ENCODE measurements at regions not wholly inside any gene's neighbourhood (a gene's known extent, or its start where the extent isn't known, plus 50 kb on each side); places are given as distances from the start of the nearest gene placed in this dataset.

DNA sequence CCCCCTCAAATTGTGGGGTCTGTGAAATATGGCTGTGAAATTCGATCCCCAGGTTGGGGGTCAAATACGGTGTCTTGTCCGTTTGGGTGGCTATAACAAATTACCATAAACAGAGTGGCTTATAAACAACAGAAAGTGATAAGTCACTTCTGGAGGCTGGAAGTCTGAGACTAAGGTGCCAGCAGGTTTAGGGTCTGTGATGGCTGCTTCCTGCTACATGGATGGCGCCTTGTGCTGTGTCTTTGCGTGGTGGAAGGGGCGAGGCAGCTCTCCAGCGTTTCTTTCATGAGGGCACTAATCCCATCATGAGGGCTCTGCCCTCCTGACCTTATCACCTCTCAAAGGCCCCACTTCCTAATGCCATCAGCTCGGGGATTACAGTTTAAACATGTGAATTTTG, 120.0 kb downstream of the IRF8 start:
- no peak for DNase-seq

DNA sequence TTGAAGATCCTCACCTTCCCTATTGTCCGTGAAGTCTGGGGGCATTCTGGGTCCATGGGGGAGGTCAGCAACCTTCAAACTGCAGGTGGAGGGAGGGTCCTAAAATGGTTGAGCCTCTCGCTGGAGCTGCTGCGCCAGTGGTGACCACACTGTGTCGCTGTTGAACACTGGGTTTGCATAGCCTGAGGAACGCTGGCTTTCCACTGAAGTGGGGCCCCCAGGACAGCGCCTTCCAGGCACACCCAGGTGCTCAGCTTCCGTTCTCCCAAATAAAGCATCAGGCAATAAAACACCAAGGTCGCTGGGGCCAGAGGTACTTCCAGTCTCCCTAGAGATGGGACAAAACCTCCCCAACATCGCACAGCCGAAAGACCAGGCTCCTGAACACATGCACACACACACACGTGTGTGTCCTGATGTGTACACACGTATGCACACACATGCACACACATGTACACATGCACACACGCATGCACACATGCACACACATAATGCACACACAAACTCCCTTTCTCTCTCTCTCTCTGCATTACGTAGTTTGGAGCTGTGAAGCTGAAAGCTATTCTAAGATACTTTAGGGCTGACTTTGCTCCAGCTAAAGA, 120.6 kb downstream of the IRF8 start:
- no peak for DNase-seq

DNA sequence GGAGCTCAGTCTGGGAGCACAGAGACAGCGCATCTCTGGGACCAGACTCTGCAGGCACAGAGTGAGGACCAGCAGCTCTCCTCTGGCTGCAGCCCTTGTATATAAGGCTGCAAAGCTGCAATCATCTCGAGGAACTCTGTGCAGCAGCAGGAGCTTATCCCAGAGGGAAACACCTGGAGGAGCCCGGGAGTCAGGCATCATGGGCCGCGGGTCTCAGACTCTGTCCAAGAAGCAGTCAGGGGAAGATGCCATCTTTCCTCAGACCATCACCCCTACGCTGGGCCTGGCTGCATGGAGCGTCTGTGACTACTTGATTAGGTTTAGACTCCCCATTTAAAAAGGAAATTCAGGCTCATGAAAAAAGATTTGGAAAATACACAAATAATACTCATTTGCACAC, 122.0 kb downstream of the IRF8 start:
- DNase-seq, result no peak

DNA sequence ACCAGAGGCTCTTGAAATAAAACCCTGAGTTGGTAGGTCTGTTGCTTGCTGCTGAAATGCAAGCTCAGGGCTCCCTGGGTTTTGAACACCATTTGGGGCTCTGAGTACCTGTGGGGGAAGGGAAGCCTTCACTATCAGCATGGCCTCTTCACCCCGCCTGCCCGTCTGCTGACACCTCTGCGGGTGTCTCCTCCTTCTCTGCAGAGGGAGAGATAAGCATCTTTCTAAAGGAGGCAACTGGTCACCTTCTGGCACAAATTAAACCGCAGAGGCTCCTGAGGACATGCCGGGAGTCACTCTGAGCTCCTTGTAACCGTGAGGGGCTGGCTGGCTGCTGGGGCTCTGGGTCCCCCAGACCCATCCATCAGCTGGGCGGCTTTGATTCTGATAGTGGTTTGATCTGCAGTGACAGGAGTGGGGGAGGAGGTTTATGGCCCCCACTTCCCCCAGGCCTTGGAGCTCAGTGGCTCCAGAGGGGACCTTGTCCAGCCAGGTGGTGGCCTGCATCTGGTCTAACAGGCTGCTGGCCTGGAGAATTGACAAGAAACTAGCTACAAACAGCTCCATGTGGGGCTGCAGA, 123.5 kb downstream of the IRF8 start:
- no peak for DNase-seq

DNA sequence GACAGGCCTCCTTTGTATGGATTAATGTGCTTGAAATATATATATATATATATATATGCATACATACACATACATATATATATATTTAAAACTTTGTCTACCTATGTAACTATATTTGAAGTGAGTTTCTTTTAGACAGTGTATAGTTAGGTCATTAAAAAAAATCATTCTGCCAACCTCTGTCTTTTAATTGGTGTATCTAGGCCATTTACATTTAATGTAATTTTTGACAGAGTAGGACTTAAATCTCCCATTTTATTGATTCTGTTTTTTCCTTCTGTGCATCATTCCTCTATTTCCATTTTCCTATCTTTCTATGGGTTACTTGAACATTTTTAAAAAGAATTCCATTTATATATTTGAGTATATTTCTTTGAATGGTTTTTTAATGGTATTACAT, 125.2 kb downstream of the IRF8 start:
- DNase-seq, result no peak

DNA sequence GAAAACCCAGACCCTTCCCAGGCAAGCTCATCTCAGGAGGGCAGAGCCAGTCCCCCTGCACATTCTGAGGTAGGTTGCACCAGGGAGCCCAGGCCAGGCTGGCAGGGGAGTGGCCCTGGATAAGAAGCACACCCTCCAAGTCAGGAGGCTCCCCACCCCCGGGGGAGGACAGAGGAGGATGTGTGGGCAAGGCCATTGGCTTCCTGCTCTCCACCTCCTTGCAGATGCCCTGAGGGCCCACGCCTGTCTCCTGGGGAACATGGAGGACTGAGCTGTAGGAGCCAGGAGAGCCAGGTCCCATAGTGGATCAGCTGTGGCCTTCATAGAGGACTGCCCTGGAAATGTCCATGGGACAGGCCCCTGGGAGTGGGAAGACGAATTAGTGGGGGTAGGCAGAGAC, 126.7 kb downstream of the IRF8 start:
- DNase-seq, result no peak

DNA sequence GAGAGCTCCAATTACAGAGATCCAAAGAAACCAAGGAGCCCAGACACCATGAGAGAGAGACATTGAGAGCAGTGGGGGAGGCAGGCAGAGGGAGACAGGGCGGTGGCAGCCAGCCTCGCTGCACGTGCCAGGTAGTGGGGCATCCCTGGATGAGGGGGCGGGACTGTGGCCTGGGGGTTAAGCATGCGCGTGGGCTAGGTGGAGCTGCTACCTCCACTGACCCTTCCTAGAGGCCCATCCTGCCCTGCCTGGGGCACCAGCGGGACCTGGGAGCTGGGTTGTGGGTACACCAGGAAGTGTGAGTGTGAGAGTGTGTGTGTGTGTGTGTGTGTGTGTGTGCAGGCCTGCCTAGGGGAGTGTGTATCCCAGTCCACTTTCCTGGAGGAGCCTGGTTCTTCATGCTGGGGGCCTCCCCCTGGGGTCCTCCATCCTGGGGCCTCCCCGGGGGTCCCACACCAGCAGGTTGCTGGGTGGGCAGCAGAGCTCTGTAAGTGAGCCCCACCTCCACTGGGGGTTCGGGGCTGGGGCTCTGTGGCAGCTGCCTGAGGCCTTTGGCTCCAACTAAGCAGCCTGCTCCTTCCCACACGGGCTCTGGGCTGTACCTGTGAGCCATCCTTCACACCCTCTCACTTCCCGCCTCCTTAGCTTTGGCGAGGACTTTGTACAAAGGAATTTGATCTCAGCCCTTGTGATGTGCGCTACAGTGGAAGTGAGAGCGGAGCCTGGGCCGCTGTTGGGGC, 127.4 kb downstream of the IRF8 start:
- DNase-seq, result no peak

DNA sequence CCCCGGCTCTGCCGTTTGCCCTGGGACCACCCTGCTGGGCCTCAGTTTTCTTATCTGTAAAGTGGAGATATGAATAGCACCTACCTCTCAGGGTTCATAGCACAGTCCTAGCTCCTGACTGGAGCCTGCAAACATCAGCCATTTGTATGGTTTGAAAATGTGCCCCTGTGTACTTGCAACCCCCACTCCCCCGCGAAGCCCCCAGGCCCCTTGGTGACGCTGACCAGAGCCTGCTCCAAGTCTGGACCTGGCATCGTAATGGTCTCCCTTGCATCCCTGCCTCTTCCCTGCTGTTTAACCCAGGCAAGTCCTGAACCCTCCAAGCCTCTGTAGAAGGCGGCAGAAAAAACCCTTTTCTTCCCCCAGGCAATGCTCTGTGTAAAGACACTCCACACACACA, 128.0 kb downstream of the IRF8 start:
- no peak for DNase-seq

DNA sequence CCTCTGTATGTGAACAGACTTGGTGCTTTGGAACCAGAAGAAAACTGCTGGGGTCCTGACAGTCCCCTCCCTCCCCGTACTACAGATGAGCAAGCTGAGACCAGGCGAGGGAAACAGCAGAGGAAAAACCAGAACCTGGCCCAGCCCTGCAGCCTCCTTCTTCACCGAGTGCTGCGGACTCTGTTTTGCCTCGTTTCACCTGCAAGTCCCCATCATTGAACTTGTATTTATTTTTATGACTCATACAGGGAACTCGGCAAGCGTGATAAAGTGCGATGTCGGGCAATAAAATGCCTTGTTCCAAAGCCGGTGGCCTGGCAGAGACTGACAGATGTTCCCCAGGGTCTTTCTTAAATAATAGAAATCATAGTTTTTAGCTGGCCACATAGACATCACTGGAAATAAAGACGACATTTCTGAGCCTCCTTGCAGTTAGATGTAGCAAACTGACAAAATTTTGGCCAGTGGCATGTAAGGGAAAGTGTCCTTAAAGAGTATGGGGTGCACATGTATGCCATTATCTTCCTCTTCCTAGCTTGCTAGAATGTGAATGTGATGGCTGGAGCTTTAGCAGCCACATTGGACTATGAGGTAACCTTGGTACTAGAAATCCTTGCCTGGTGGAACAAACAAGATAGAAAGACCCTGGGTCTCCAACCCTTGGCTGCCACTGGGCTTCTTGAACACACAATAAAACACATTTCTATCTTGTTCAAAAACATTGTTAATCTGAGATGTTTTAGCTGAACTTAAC, 128.6 kb downstream of the IRF8 start:
- DNase-seq, result no peak

DNA sequence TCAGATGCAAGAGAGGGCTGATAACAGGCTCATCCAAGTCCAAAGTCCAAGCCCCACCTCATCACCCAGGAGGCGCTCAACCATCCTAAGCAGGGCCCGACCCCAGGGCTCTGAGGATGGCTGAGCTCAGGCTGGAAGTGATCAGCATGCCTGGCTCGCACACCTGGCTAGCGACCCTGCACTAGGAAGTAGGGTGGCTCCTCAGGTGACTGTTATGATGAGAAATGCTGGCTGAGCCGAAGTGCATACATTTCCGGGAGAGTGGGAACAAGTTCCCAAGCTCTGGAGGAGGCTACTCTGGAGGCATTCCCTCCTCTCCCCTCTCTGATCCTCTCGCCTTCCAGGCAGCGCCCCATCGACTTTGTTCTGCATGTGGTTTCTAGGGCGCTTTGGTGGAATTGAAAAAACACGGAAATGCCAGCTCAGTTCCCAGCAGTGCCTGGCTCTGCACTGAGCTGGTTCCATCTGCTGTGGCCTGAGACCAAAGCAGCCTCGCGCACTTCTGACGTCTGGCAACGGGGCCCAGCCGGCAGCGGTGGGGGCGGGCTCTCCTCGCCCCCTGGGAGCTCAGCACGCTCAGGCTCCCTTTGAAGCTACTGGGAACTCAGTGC, 130.3 kb downstream of the IRF8 start:
- no peak for DNase-seq

DNA sequence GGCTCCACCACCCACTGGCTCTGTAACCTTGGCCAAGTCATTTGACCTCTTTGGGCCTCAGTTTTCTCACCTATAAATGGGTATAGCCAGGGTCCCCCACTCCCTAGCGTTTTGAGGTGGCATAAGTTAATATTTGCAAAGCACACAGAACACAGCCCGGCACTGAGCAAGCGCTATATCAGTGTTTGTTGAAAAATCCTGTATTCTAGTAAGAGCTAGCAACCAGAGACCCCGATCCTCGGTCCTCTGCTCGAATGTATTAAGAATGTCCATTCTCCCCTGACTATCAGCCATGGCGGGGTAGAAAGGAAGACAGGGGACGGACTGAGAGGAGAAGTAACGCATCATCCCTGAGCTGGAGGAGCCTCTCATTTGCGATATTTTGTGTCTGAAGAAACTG, 131.2 kb downstream of the IRF8 start:
- no peak for DNase-seq

DNA sequence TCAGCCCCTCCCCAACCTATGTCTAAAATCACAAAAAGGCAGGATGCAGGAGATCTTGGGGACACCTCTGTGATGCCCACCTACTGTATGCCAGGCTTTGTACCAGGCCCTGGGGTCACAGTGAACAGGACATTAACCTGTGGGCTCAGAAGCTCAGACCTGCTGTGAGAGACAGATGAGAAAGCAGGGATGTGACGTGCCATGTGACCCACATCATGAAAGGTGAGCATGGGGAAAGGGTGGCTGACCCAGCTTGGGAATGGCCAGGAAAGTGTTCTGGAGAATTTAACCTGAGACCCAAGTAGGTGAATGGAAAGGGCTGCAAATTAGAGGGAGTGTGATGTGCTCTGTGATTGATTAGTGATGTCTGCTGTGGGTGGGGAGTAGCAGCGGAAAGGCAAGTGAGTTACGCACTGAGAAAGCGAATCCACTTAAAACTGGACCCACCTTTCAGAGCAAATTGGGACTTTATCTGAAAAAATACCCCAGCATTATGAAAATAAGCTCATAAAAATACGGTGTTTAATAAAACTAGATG, 132.2 kb downstream of the IRF8 start:
- DNase-seq, result no peak

DNA sequence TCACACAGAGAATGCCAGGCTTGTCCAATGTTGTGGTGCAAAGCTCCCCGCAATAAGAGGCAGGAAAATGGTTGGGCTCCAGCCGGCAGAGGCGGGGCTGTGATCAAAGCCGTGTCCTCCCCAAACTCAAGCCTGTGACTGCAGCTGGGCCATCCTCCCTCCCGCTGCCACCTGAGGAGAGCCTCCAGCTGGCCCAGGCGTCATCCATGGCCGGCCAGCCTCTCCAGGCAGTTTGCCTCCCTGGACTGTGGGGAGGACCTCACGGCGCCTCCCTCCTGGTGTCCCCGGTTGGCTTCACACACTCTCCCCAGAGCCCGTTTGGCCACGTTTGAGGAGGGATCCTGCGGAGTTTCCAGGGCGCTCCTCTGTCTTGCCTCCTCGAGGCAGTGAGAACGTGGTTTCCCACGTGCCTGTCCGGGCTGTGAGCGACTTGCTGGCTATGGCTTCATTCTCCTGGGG, 134.1 kb downstream of the IRF8 start:
- no peak for DNase-seq

DNA sequence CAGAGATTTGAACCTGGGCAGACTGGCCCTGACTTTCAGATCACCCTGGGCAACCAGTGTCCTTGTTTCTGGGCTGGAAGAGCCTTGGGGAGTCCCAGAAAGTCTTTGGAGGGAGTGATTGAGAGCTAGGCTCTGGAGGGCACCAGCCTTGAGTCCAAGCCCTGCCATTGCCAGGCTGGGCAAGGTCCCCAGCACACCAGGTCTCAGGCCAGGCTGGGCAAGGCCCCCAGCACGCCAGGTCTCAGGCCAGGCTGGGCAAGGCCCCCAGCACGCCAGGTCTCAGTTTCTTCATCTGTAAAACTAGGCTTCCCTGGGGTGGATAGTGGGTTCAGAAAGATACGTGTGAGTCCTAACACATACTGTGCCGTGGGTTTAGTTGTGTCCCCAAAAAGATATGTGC, 135.0 kb downstream of the IRF8 start:
- no peak for DNase-seq

DNA sequence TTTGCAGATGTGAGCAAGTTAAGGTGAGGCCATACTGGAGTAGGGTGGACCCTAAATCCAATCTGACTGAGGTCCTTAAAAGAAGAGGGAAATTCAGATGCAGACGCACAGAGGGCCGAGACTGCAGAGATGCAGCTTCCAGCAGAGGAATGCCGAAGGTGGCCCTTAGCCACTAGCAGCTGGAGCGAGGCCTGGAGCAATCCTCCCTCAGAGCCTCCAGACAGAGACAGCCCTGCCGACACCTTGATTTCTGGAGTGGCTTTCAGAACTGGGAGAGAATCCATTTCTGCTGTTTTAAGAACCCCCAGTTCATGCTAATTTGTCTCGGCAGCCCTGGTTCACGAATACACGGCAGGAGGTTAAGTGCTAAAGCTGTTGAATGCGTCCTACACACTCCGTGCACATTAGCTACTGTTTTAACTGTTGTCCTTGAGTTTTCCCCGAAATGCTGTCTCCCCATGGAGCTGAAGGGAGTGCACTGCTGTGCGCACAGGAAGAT, 135.5 kb downstream of the IRF8 start:
- DNase-seq, result no peak

DNA sequence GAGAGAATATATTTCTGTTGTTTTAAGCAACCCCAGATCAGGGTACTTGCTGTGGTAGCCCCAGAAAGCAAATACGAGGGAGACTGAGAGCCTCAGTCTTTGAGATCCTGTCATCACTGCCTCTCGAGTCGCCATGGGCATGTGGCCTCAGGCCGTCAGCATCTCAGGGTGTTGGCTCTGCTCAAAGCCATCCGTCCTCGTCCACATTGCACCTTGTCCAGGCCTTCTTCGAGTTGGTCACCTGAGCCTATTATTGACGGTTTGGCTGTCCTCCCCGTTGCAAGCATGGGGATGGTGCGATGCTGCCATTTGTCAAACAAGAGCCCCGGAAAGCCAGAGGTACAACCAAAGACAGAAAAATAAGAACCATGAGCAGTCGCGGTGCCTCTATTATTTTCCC, 136.9 kb downstream of the IRF8 start:
- no peak for DNase-seq

DNA sequence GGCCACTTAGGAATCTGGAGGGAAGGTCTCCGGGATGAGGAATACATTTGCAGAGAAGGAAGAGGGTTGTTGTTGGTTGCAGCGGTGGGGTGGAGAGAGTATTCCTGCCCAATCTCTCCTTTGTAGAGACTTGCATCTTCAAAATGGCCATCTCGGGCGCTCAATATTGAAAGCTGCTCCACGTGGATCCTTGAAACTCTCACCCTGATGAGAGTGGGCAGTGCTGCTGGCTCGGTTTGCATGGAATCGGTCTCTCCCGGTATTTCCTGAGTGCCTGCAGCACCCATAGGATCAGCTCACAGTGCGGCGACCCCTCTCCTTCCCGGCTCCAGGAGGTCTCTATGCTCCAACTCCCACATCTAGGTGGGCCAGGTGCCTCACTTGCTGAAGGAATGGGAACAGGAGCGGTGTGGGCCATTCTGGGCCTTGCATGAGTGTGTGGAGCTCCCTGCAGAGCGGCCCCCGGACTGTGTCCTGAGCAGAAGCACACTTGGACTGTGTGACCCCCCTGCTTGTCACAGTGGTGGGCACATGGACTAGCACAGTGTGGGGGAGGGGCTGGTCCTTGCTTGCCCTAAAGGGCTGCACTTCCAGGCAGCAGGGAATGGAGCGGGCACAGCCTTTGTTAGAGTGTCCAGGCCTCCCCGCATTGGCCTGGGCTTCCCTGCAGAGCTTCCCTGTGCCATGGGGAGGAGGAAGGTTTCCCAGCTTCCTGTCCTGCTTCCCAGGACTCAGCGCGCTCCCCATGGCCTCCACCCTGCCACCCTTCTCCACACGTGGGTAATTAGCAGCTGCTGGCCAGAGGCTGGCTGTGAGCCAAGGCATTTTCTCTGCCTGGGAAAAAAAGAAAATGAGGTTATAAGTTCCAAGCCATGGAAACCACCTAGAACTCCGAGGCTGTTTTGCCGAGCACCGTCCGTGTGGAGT, 139.3 kb downstream of the IRF8 start:
- no peak for DNase-seq

DNA sequence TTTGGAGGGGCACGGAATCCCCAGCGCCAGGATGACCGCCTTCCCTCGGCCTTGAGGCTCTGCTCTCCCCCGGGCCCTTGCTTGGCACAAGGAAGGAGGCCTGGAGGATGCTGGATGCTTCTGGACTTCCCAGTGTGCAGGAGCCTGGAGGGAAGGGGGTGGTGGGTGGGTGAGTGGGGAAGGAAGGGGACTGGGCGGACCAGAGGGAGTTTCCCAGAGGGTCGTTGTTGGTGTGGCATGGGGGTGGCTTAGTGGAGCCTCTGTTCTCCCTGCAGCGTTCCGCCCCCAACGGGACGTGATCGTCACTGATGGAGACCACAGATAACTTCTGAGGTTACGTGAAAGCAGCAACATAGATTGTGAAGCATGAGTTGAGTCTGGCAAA, 140.0 kb downstream of the IRF8 start:
- DNase-seq, result no peak

DNA sequence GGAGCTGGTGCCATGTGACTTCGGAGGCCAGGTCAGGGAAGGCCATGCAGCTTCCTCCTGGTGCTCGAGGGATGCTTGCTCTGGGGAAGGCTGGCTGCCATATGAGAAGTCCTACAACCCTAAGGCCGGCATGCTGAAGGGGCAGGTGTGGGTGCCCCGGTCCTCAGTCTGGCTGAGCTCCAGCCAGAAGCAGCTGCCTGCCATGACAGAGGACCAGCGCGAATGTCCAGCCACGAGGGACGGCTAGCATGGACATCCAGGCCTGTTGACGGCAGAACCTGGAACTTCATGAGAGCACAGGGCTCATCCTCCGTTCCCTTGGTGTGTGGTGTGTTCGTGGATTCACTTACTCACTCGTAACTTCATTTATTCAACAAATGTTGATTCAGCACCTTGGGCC, 140.6 kb downstream of the IRF8 start:
- DNase-seq, result no peak

DNA sequence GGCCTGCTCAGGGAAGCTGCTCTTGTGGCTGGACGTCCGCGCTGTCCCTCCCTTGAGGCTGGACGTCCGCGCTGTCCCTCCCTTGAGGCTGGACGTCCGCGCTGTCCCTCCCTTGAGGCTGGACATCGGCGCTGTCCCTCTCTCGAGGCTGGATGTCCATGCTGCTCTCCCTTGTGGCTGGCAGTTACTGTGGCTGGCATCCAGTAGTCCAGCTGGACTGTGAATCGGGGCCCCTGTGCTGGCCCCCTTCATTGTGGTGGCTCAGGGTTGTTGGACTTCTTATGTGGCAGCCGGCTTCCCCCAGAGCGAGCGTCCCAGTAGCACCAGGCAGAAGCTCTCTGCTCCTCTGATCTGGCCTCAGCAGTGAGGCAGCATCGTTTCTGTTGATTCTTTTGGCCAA, 141.5 kb downstream of the IRF8 start:
- DNase-seq, result no peak

DNA sequence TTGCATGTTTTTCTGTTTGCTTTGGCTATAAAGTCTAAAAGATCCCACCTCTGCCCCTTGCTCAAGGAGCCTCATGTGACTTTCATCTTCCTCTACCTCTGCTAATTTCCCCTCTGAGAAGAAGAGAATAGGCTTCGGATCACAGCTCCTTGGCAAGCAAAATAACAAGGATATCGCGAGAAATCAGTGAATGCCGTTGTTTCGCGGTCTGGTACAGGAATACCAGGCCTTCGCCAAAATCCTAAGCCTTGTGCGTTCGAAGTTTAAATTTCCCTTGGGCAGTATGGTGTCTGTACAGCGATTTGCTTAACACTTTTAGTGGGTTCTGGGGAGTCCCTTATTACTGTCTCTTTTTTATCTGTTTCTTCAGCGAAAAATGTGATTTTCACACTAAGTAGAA, 142.3 kb downstream of the IRF8 start:
- DNase-seq, result no peak

DNA sequence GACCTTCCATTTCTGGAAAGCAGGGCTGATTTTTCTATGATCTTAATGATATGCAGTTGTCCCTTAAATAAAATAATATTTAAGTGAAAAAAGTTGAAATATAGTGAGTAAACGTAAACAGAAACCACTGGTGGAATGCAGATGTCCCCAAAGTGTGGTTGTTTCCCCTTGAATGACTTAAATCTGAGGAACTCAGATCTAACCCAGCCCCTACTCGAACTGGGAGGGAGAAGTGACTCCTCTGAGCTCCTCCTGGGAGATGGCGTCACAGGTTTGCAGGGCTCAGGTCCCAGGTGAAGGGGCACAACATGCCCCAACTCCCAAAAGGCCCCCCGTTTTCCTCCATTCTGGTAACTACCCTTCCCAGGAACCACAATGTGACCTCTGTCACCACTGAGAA, 142.8 kb downstream of the IRF8 start:
- DNase-seq, result no peak

Data from amniotic stem cell (primary cell).